Activated CD4-positive, alpha-beta T cell treated with anti-CD3 and anti-CD28 coated beads for 48 hours (primary cell): ENCODE measurements at regions not wholly inside any gene's neighbourhood (a gene's known extent, or its start where the extent isn't known, plus 50 kb on each side); places are given as distances from the start of the nearest gene placed in this dataset.

Experiments used
- DNase-seq: peaks from one replicate; pipeline ENCODE4 v3.0.0-alpha.2; 2020

GRCh38 chr6:156647140-156647784, 129.9 kb upstream of the ARID1B start:
- DNase-seq: no peak

- DNase-seq: no peak
Observed at GRCh38 chr6:156646496-156646895, 130.7 kb upstream of the ARID1B start.

GRCh38 chr6:156645097-156645496, 132.1 kb upstream of the ARID1B start:
- no peak for DNase-seq

GRCh38 chr6:156639009-156639721, 138.0 kb upstream of the ARID1B start:
- no peak for DNase-seq

- no peak for DNase-seq
Observed at GRCh38 chr6:156638581-156638980, 138.6 kb upstream of the ARID1B start.

GRCh38 chr6:156634951-156635371, 142.2 kb upstream of the ARID1B start:
- DNase-seq: no peak

GRCh38 chr6:156634048-156634447, 143.1 kb upstream of the ARID1B start:
- DNase-seq: no peak

- no peak for DNase-seq
Observed at GRCh38 chr6:156633291-156633690, 143.9 kb upstream of the ARID1B start.

- no peak for DNase-seq
Observed at GRCh38 chr6:156630613-156631302, 146.4 kb upstream of the ARID1B start.

GRCh38 chr6:156628805-156629204, 148.4 kb upstream of the ARID1B start:
- DNase-seq: no peak

- no peak for DNase-seq
Observed at GRCh38 chr6:156627524-156627923, 149.7 kb upstream of the ARID1B start.

GRCh38 chr6:156622185-156622584, 155.0 kb upstream of the ARID1B start:
- DNase-seq: no peak

- no peak for DNase-seq
Observed at GRCh38 chr6:156620331-156620730, 156.8 kb upstream of the ARID1B start.

GRCh38 chr6:156618600-156619205, 158.5 kb upstream of the ARID1B start:
- DNase-seq: no peak

GRCh38 chr6:156617941-156618340, 159.2 kb upstream of the ARID1B start:
- no peak for DNase-seq

GRCh38 chr6:156617376-156617775, 159.8 kb upstream of the ARID1B start:
- DNase-seq: no peak

- DNase-seq: no peak
Observed at GRCh38 chr6:156616495-156616894, 160.7 kb upstream of the ARID1B start.

GRCh38 chr6:156613996-156614395, 163.2 kb upstream of the ARID1B start:
- no peak for DNase-seq

GRCh38 chr6:156612361-156612760, 164.8 kb upstream of the ARID1B start:
- DNase-seq: no peak

- no peak for DNase-seq
Observed at GRCh38 chr6:156602066-156602385, 175.2 kb upstream of the ARID1B start.

GRCh38 chr6:156601152-156602065, 175.8 kb upstream of the ARID1B start:
- no peak for DNase-seq

GRCh38 chr6:156600678-156601077, 176.5 kb upstream of the ARID1B start:
- DNase-seq: no peak
